Natural killer cell (primary cell): ENCODE measurements at regions not wholly inside any gene's neighbourhood (a gene's known extent, or its start where the extent isn't known, plus 50 kb on each side); places are given as distances from the start of the nearest gene placed in this dataset.
A peak's percentile ranks its signal among the peaks of the same experiment; 100 is the strongest.

Experiments
- ATAC-seq, 3 donors: fragments of 150-1000 bp in 2 of 3; fragments of 200-7000 bp in 1 of 3; cut with Tn5 transposase; 1 replicate in 1 of 3; 2 replicates in 2 of 3; pipeline ENCODE4 v1.10.0; 2021; ENCODE audit warnings: mild to moderate bottlenecking in 2 of 3, moderate library complexity in 2 of 3
- DNase-seq, 2 donors: peaks; one replicate each; pipeline versions ENCODE4 v3.0.0 to v3.0.0-alpha.2; 2013 to 2021; ENCODE audit warnings: mixed read lengths in 1 of 2
- H3K27ac ChIP-seq: one replicate; pipeline ENCODE4 v1.5.1; 2013; ENCODE audit warnings: mild to moderate bottlenecking, low read length
- H3K27me3 ChIP-seq: one replicate; pipeline ENCODE4 v1.6.1; 2013; ENCODE audit warnings: low read length; ENCODE audit not compliant: control insufficient read depth, insufficient read depth
- H3K36me3 ChIP-seq: one replicate; pipeline ENCODE4 v1.6.1; 2013; ENCODE audit warnings: low read length; ENCODE audit not compliant: control insufficient read depth, insufficient read depth
- H3K4me1 ChIP-seq: one replicate; pipeline ENCODE4 v1.6.1; 2013; ENCODE audit warnings: low read length; ENCODE audit not compliant: control insufficient read depth, insufficient read depth
- H3K4me3 ChIP-seq: one replicate; pipeline ENCODE4 v1.5.1; 2013; ENCODE audit warnings: low read length
- H3K9me3 ChIP-seq: one replicate; pipeline ENCODE4 v1.6.1; 2013; ENCODE audit warnings: low read length; ENCODE audit not compliant: control insufficient read depth, insufficient read depth
- H3K27ac Mint-ChIP-seq, 2 donors: one replicate each; pipeline ENCODE4 v1.8.0; 2022; ENCODE audit warnings: mild to moderate bottlenecking in 2 of 2, mixed read lengths in 2 of 2, moderate library complexity in 1 of 2
- H3K27me3 Mint-ChIP-seq, 2 donors: one replicate each; pipeline ENCODE4 v1.8.0; 2022; ENCODE audit warnings: low read depth in 2 of 2, mixed read lengths in 2 of 2
- H3K36me3 Mint-ChIP-seq: one replicate; pipeline ENCODE4 v1.8.0; 2022; ENCODE audit warnings: mixed read lengths
- H3K4me1 Mint-ChIP-seq, 2 donors: one replicate each; pipeline ENCODE4 v1.8.0; 2022; ENCODE audit warnings: mixed read lengths in 2 of 2
- H3K4me3 Mint-ChIP-seq: one replicate; pipeline ENCODE4 v1.8.0; 2022; ENCODE audit warnings: mild to moderate bottlenecking, moderate library complexity, mixed read lengths
- H3K9me3 Mint-ChIP-seq, 2 donors: one replicate each; pipeline ENCODE4 v1.8.0; 2022; ENCODE audit warnings: mixed read lengths in 2 of 2
- WGBS: methylation state at CpG from one replicate; pipeline ENCODE4 v1.1.7; 2013; ENCODE audit warnings: missing lambda C conversion rate; ENCODE audit not compliant: insufficient coverage; 5-methylcytosine and 5-hydroxymethylcytosine counted together
- intact Hi-C: fragments of 100-400 bp; cut with micrococcal nuclease; formaldehyde crosslinking; loops from one replicate; pipeline ENCODE4 v1.14.2; 2022
- TF ChIP-seq, protein P1 (sequence below): fragments of 200-600 bp; IDR thresholded peaks from one replicate; pipeline ENCODE4 v1.8.0; 2022; ENCODE audit warnings: antibody characterized with exemption

DNA sequence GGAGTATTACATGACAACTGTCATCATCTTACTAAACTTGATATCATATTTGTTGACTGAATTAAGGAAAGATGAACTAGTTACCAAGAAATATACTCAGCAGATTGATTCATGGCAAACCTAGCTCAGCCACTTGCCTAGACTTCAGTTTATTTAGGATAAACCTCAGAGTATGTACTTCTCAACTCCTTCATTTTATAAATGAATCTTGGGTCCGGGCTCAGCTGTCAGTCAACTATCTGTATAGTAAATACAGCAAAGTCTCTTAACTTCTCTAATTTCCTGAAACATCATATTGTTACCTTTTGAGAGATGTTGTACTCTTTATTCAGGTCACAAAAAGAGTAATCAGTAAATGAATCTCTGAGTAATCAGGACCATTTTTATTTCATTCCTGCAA lies 211.0 kb upstream of the KLF14 start:
- Histone ChIP-seq H3K27ac (peak overlapping the region; percentile 62), H3K27me3 (no peaks in the 10 kb centered on the region), H3K4me1 (peaks cover 19% of the 10 kb centered on the region), H3K4me3 (no peak overlapping the region), H3K9me3 (no peaks in the 10 kb centered on the region), H3K36me3 (no peaks in the 10 kb centered on the region)
- Mint-ChIP-seq H3K4me3 (no peak overlapping the region), H3K27me3 (no peaks in the 10 kb centered on the region), H3K27ac (peak overlapping the region; percentile 89 to 97), H3K9me3 (no peaks in the 10 kb centered on the region), H3K4me1 (peaks cover 65 to 66% of the 10 kb centered on the region in 2 donors), H3K36me3 (no peaks in the 10 kb centered on the region)
- TF ChIP-seq, protein P1, sequence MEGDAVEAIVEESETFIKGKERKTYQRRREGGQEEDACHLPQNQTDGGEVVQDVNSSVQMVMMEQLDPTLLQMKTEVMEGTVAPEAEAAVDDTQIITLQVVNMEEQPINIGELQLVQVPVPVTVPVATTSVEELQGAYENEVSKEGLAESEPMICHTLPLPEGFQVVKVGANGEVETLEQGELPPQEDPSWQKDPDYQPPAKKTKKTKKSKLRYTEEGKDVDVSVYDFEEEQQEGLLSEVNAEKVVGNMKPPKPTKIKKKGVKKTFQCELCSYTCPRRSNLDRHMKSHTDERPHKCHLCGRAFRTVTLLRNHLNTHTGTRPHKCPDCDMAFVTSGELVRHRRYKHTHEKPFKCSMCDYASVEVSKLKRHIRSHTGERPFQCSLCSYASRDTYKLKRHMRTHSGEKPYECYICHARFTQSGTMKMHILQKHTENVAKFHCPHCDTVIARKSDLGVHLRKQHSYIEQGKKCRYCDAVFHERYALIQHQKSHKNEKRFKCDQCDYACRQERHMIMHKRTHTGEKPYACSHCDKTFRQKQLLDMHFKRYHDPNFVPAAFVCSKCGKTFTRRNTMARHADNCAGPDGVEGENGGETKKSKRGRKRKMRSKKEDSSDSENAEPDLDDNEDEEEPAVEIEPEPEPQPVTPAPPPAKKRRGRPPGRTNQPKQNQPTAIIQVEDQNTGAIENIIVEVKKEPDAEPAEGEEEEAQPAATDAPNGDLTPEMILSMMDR, result no peak
- intact Hi-C loops, result loop anchor here (10.0 kb wide), 1 partner anchor 50 kb away; no protein-coding TSS in a partner anchor
- ATAC-seq, result no peak
- no peak for DNase-seq
- WGBS, result 80% methylated on average over 1 of the region's 1 CpG

DNA sequence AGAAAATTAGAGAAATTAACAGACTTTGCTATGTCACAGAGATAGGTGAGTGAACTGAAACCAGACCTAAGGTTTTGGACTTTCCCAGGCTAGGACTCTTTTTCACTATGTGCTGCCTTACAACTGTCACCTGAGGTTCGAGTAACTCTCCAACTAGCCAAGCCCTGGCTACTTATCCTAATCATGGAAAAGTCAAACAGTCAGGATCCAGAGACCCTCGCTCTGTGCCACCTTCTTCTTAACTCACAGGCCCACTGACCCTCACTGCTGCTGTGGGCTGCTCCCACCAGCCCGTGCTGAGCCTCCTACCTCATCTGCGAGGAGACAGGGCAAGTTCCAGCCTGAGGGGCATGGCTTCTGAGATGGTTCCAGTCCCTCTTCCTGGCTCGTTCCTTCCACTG lies 211.4 kb upstream of the KLF14 start:
- Mint-ChIP-seq H3K27ac (peak overlapping the region; percentile 89 to 97), H3K27me3 (no peaks in the 10 kb centered on the region), H3K36me3 (no peaks in the 10 kb centered on the region), H3K9me3 (no peaks in the 10 kb centered on the region), H3K4me1 (peaks cover 61 to 62% of the 10 kb centered on the region in 2 donors), H3K4me3 (no peak overlapping the region)
- Histone ChIP-seq H3K27ac (peak overlapping the region; percentile 62), H3K36me3 (no peaks in the 10 kb centered on the region), H3K4me3 (no peak overlapping the region), H3K4me1 (peaks cover 19% of the 10 kb centered on the region), H3K27me3 (no peaks in the 10 kb centered on the region), H3K9me3 (no peaks in the 10 kb centered on the region)
- TF ChIP-seq, protein P1, result no peak
- DNase-seq, result peak in 1 of 2 donors; percentile 68
- peak in 1 of 3 donors; percentile 36 for ATAC-seq
- intact Hi-C loops, result loop anchor here (10.0 kb wide), 1 partner anchor 51 kb away; no protein-coding TSS in a partner anchor
- WGBS, result 84% methylated on average over 5 of the region's 5 CpGs

DNA sequence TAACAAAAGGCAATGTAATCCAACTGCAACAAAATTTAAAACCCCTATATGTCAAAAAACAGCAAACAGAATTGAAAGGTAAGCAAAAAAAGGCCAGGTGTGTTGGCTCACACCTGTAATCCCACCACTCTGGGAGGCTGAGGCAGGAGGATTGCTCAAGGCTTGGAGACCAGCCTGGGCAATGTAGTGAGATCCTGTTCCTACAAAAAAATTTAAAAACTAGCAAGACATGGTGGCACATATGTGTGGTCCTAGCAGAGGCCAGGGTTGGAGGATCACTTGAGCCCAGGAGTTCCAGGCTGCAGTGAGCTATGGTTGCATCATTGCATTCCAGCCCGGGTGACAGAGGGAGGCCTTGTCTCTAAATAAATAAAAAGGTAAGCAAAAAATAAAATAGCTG lies 212.1 kb upstream of the KLF14 start:
- ATAC-seq, result no peak
- H3K27ac ChIP-seq, result peak overlapping the region; percentile 23
- H3K9me3 ChIP-seq, result no peaks in the 10 kb centered on the region
- H3K4me3 ChIP-seq, result no peak overlapping the region
- H3K4me1 Mint-ChIP-seq, result peaks cover 55% of the 10 kb centered on the region in 2 donors
- TF ChIP-seq, protein P1, result no peak
- no peaks in the 10 kb centered on the region for H3K27me3 ChIP-seq
- no peaks in the 10 kb centered on the region for H3K27me3 Mint-ChIP-seq
- 88% methylated on average over 1 of the region's 1 CpG for WGBS
- H3K4me1 ChIP-seq, result peaks cover 24% of the 10 kb centered on the region
- H3K9me3 Mint-ChIP-seq, result no peaks in the 10 kb centered on the region
- H3K36me3 Mint-ChIP-seq, result no peaks in the 10 kb centered on the region
- H3K36me3 ChIP-seq, result peaks cover under 1% of the 10 kb centered on the region
- DNase-seq, result no peak
- intact Hi-C loops, result loop anchor here (10.0 kb wide), 1 partner anchor 51 kb away; no protein-coding TSS in a partner anchor
- H3K27ac Mint-ChIP-seq, result peak overlapping the region; percentile 89 to 97
- no peak overlapping the region for H3K4me3 Mint-ChIP-seq
